Left ventricle myocardium inferior (tissue), 1 donor: ENCODE measurements at regions not wholly inside any gene's neighbourhood (a gene's known extent, or its start where the extent isn't known, plus 50 kb on each side); places are given as distances from the start of the nearest gene placed in this dataset.
"Not testable (repeated sequence)": the region's sequence is repeated elsewhere in the genome, so short reads cannot be mapped to it uniquely, and the experiment has no call there.

Experiments
- DNase-seq: peaks from one replicate; pipeline ENCODE4 v3.0.0-alpha.2; 2020
- H3K27ac ChIP-seq: fragments of 200-600 bp; replicated peaks from 2 replicates; pipeline ENCODE4 v1.8.0; 2021
- H3K27me3 ChIP-seq: fragments of 200-600 bp; 2 replicates; pipeline ENCODE4 v1.8.0; 2021; ENCODE audit warnings: low read depth
- H3K36me3 ChIP-seq: fragments of 200-600 bp; 2 replicates; pipeline ENCODE4 v1.8.0; 2021
- H3K4me1 ChIP-seq: fragments of 200-600 bp; 2 replicates; pipeline ENCODE4 v1.8.0; 2021
- H3K4me3 ChIP-seq: fragments of 200-600 bp; 2 replicates; pipeline ENCODE4 v1.8.0; 2021; ENCODE audit warnings: mild to moderate bottlenecking, moderate library complexity
- H3K9me3 ChIP-seq: fragments of 200-600 bp; replicated peaks from 2 replicates; pipeline ENCODE4 v1.8.0; 2021
- intact Hi-C: fragments of 100-400 bp; cut with micrococcal nuclease; formaldehyde crosslinking; loops from one replicate; pipeline ENCODE4 v1.11.0; 2022
- TF ChIP-seq, protein P1 (sequence below): fragments of 200-600 bp; IDR thresholded peaks from 2 replicates; pipeline ENCODE4 v1.8.0; 2021; ENCODE audit warnings: antibody characterized with exemption, mild to moderate bottlenecking, borderline replicate concordance
- donor health status: DM: no; HTN: yes; CAD: no; lungs with severe emphysema.

DNA sequence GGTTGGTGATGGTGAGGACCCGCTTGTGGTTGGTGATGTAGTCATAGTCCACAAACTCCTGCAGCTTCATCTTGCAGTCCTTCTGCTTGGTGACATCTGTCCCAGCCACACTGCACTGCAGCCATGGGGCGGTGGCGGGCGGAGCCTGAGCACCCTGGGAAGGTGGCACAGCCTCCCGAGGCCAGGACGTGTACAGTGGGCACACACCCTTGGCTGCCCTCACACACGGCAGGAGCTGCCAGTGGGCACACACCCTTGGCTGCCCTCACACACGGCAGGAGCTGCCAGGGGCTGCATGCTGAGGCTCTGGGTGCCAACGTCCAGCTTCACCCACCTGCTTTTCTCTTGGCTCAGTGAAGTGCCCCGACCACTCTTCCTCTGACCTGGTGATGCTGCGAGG is 128.7 kb downstream of the TUBA3C start:
- DNase-seq: no peak
- no peak overlapping the region for H3K27ac ChIP-seq
- H3K9me3 ChIP-seq: peaks cover 4% of the 10 kb centered on the region
- peaks cover 9% of the 10 kb centered on the region for H3K27me3 ChIP-seq
- no peak overlapping the region for H3K4me3 ChIP-seq
- TF ChIP-seq, protein P1, sequence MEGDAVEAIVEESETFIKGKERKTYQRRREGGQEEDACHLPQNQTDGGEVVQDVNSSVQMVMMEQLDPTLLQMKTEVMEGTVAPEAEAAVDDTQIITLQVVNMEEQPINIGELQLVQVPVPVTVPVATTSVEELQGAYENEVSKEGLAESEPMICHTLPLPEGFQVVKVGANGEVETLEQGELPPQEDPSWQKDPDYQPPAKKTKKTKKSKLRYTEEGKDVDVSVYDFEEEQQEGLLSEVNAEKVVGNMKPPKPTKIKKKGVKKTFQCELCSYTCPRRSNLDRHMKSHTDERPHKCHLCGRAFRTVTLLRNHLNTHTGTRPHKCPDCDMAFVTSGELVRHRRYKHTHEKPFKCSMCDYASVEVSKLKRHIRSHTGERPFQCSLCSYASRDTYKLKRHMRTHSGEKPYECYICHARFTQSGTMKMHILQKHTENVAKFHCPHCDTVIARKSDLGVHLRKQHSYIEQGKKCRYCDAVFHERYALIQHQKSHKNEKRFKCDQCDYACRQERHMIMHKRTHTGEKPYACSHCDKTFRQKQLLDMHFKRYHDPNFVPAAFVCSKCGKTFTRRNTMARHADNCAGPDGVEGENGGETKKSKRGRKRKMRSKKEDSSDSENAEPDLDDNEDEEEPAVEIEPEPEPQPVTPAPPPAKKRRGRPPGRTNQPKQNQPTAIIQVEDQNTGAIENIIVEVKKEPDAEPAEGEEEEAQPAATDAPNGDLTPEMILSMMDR: no peak
- intact Hi-C loops: no loop called here
- no peaks in the 10 kb centered on the region for H3K4me1 ChIP-seq
- no peaks in the 10 kb centered on the region for H3K36me3 ChIP-seq

DNA sequence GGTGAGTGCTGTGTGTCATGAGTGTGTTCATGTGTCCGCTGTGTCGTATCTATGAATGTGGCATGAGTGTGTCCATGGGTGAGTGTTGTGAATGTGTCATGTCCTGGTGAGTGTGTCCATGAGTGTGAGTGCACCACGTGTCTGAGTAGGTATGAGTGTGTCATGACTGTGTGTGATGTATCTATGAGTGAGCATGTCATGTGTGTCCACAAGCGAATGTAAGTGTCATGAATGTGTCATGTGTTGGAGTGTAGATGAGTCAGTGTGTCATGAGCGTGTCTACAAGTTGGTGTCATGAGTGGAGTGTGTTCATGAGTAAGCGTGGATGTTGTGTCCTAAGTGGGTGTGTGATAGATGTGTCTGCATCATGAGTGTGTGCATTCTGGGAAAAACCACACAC is 129.4 kb downstream of the TUBA3C start:
- peaks cover 10% of the 10 kb centered on the region for H3K27me3 ChIP-seq
- H3K27ac ChIP-seq: no peak overlapping the region
- H3K9me3 ChIP-seq: peaks cover 4% of the 10 kb centered on the region
- H3K4me1 ChIP-seq: no peaks in the 10 kb centered on the region
- intact Hi-C loops: no loop called here
- no peak overlapping the region for H3K4me3 ChIP-seq
- H3K36me3 ChIP-seq: no peaks in the 10 kb centered on the region
- TF ChIP-seq, protein P1: no peak
- DNase-seq: no peak

DNA sequence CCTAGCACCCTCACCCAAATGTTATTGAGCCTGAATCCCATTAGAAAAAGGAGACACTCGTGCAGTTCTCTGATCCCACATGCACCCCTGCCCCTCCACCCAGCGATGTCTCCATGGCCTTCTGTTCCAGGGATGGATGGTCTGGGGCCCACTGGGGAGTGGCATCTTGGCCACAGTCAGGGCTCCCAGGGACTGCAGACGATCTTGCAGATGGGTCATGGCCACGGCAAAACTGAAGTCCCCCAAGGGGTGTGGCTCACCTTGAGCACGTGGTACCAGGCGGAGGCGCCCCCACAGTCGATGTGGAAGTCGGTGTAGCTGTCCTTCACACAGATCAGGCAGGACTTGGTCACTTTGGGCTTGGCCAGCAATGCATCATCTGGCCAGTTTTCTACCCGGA is 130.7 kb downstream of the TUBA3C start:
- no peak overlapping the region for H3K4me3 ChIP-seq
- H3K4me1 ChIP-seq: no peaks in the 10 kb centered on the region
- no peaks in the 10 kb centered on the region for H3K36me3 ChIP-seq
- TF ChIP-seq, protein P1: no peak
- H3K9me3 ChIP-seq: peaks cover 4% of the 10 kb centered on the region
- intact Hi-C loops: no loop called here
- H3K27ac ChIP-seq: no peak overlapping the region
- peaks cover 10% of the 10 kb centered on the region for H3K27me3 ChIP-seq
- no peak for DNase-seq

DNA sequence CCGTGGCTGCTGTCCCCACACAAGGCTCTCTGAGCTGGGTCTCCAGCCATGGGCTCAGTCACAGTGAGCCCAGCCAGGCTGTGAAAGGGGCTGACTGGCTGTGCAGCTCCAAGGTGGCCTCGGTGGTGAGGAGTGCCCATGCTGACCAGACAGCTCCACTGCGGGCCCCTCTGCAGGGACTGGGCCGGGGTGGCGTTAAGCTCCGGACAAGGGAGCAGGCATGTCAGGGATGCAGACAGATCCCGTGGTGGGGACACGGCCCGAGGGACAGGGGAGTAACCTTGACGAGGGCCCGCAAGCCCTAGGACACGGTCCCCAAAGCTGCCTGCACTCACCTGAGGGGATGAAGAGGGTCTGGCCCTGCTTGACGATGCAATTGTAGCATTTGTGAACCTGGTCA is 132.0 kb downstream of the TUBA3C start:
- H3K36me3 ChIP-seq, H3K9me3 ChIP-seq, H3K27me3 ChIP-seq, H3K27ac ChIP-seq, H3K4me1 ChIP-seq, intact Hi-C loops, H3K4me3 ChIP-seq, DNase-seq: not testable (repeated sequence)

DNA sequence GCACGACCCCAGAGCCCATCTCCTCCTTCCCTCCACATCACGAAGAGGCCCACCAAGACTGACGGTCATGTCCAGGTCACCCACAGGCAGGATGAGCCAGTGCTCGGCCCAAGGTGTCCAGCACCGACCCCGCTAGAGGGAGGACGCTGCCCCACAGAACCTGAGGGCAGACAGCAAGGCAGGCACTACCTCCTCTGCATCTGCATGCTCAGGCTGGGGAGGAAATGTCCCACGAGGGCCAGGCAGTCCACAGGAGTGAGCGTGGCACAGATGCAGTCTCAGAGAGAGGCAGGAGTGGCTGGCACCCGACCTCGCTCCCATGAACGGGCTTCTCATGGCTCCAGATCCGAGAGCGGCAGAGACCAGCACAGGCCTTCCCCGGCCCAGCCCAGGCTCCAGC is 133.2 kb downstream of the TUBA3C start:
- peaks cover 10% of the 10 kb centered on the region for H3K27me3 ChIP-seq
- H3K36me3 ChIP-seq: no peaks in the 10 kb centered on the region
- DNase-seq: no peak
- H3K4me1 ChIP-seq: no peaks in the 10 kb centered on the region
- no peak overlapping the region for H3K27ac ChIP-seq
- TF ChIP-seq, protein P1: no peak
- intact Hi-C loops: no loop called here
- H3K9me3 ChIP-seq: no peaks in the 10 kb centered on the region
- no peak overlapping the region for H3K4me3 ChIP-seq

DNA sequence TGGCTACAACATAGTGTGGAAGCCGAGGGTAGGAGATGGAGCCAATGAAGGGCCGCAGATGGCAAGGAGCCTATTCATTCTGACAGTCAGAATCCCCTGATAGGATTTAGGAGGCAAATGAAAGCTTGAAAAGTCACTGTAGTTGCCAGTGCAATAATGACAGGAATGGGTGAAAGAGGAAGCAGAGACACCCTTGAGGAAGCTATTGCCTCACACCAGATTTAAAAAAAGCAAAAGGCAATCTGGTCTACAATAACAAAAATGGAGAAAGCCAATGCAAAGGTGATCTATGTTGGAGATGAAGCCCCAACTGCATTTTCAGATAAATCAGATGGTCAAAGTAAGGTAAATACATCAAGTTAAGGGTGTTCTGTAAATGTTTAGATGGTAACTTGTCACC is 158.5 kb downstream of the TUBA3C start:
- Histone ChIP-seq H3K4me1 (no peaks in the 10 kb centered on the region), H3K27ac (no peak overlapping the region), H3K4me3 (no peak overlapping the region), H3K27me3 (peaks cover 53% of the 10 kb centered on the region), H3K9me3 (no peaks in the 10 kb centered on the region), H3K36me3 (no peaks in the 10 kb centered on the region)
- TF ChIP-seq, protein P1: no peak
- DNase-seq: no peak
- intact Hi-C loops: no loop called here
